ENCODE measurements at regions not wholly inside any gene's neighbourhood (a gene's known extent, or its start where the extent isn't known, plus 50 kb on each side); places are given as distances from the start of the nearest gene placed in this dataset.

GRCh38 chr3:177461765-177462164 lies 264.5 kb upstream of the TBL1XR1 start:
- TF ChIP-seq CTCF (IDR thresholded peaks at IDR 0.05; ENCODE audit: low read depth, low read length) (no peak), POLR2A (IDR thresholded peaks at IDR 0.05; ENCODE audit: extremely low read depth, insufficient read length) (no peak), MAX (IDR thresholded peaks at IDR 0.05; ENCODE audit: low read depth, low read length) (no peak)
